ENCODE measurements at regions not wholly inside any gene's neighbourhood (a gene's known extent, or its start where the extent isn't known, plus 50 kb on each side); places are given as distances from the start of the nearest gene placed in this dataset.
"Not testable (repeated sequence)": the region's sequence is repeated elsewhere in the genome, so short reads cannot be mapped to it uniquely, and the experiment has no call there.

GRCh38 chr15:38954090-38954489 is 389.5 kb upstream of the RASGRP1 start:
- no peak for DNase-seq (ENCODE audit: low read depth in 2 of 2)

GRCh38 chr15:38961456-38961855 is 396.8 kb upstream of the RASGRP1 start:
- DNase-seq (ENCODE audit: low read depth in 2 of 2) = no peak

- DNase-seq (ENCODE audit: low read depth in 2 of 2) = no peak
Observed at GRCh38 chr15:38961931-38962330, 397.3 kb upstream of the RASGRP1 start.

- no peak for DNase-seq (ENCODE audit: low read depth in 2 of 2)
Observed at GRCh38 chr15:38972831-38973230, 408.2 kb upstream of the RASGRP1 start.

- no peak for DNase-seq (ENCODE audit: low read depth in 2 of 2)
Observed at GRCh38 chr15:38975282-38975990, 410.8 kb upstream of the RASGRP1 start.

- no peak for DNase-seq (ENCODE audit: low read depth in 2 of 2)
Observed at GRCh38 chr15:38991126-38991525, 426.5 kb upstream of the RASGRP1 start.

GRCh38 chr15:38991701-38992100 is 427.1 kb upstream of the RASGRP1 start:
- DNase-seq (ENCODE audit: low read depth in 2 of 2) = no peak

- DNase-seq (ENCODE audit: low read depth in 2 of 2) = no peak
Observed at GRCh38 chr15:38992506-38992905, 427.9 kb upstream of the RASGRP1 start.

GRCh38 chr15:38992930-38993329 is 428.3 kb upstream of the RASGRP1 start:
- no peak for DNase-seq (ENCODE audit: low read depth in 2 of 2)

GRCh38 chr15:38994310-38994709 is 429.7 kb upstream of the RASGRP1 start:
- no peak for DNase-seq (ENCODE audit: low read depth in 2 of 2)

- no peak for DNase-seq (ENCODE audit: low read depth in 2 of 2)
Observed at GRCh38 chr15:38996111-38996631, 431.6 kb upstream of the RASGRP1 start.

GRCh38 chr15:38997841-38998240 is 433.2 kb upstream of the RASGRP1 start:
- DNase-seq (ENCODE audit: low read depth in 2 of 2) = no peak

GRCh38 chr15:39000008-39000734 is 435.6 kb upstream of the RASGRP1 start:
- no peak for DNase-seq (ENCODE audit: low read depth in 2 of 2)

GRCh38 chr15:39009740-39010139 is 445.1 kb upstream of the RASGRP1 start:
- DNase-seq (ENCODE audit: low read depth in 2 of 2) = no peak

GRCh38 chr15:39011066-39011465 is 446.5 kb upstream of the RASGRP1 start:
- not testable (repeated sequence) for DNase-seq (ENCODE audit: low read depth in 2 of 2)

GRCh38 chr15:39013262-39013661 is 448.6 kb upstream of the RASGRP1 start:
- no peak for DNase-seq (ENCODE audit: low read depth in 2 of 2)

- no peak for DNase-seq (ENCODE audit: low read depth in 2 of 2)
Observed at GRCh38 chr15:39014682-39015081, 450.1 kb upstream of the RASGRP1 start.

GRCh38 chr15:39016706-39017105 is 452.1 kb upstream of the RASGRP1 start:
- no peak for DNase-seq (ENCODE audit: low read depth in 2 of 2)

GRCh38 chr15:39018966-39019365 is 454.4 kb upstream of the RASGRP1 start:
- no peak for DNase-seq (ENCODE audit: low read depth in 2 of 2)

- DNase-seq (ENCODE audit: low read depth in 2 of 2) = no peak
Observed at GRCh38 chr15:39021341-39021740, 456.7 kb upstream of the RASGRP1 start.

GRCh38 chr15:39022532-39023305 is 458.1 kb upstream of the RASGRP1 start:
- no peak for DNase-seq (ENCODE audit: low read depth in 2 of 2)

- DNase-seq (ENCODE audit: low read depth in 2 of 2) = no peak
Observed at GRCh38 chr15:39025321-39025720, 460.7 kb upstream of the RASGRP1 start.
